ENCODE measurements at regions not wholly inside any gene's neighbourhood (a gene's known extent, or its start where the extent isn't known, plus 50 kb on each side); places are given as distances from the start of the nearest gene placed in this dataset.

DNA sequence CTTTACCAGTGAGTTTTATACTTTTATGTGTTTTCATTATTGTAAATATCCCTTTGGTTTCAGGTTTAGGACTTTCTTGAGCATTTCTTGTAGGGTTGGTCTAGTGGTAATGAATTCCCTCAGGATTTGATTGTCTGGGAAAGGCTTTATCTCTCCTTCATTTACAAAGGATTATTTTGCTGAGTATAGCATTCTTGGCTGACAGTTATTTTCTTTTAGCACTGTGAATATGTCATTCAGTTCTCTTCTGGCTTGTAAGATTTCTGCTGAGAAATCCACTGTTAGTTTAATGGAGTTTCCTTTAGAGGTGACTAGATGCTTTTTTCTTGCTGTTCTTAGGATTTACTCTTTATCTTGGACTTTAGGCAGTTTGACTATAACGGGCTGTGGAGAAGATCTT is 373.9 kb downstream of the TSN start:
- 89 to 90% methylated on average over 1 of the region's 1 CpG for WGBS, 2 donors
- Histone ChIP-seq H3K9ac (ENCODE audit: insufficient read depth in 1 of 2, low read length in 2 of 2) (no peak overlapping the region), H3K36me3 (ENCODE audit: control insufficient read depth in 4 of 4, insufficient read depth in 4 of 4, low read length in 4 of 4) (no peaks in the 10 kb centered on the region), H3K27me3 (ENCODE audit: control insufficient read depth in 3 of 3, insufficient read depth in 3 of 3, low read length in 2 of 3) (no peaks in the 10 kb centered on the region), H3K9me3 (ENCODE audit: control insufficient read depth in 4 of 4, insufficient read depth in 3 of 4, low read length in 3 of 4) (peaks cover 0 to 25% (median 12%) of the 10 kb centered on the region in 4 donors), H3K27ac (ENCODE audit: low read depth in 1 of 2, low read length in 1 of 2) (no peak overlapping the region), H3K4me3 (no peak overlapping the region), H3K4me1 (ENCODE audit: control insufficient read depth in 5 of 5, insufficient read depth in 5 of 5, low read length in 5 of 5) (no peaks in the 10 kb centered on the region)
- ATAC-seq (ENCODE audit: insufficient read depth, low FRiP score) (no peak), DNase-seq (no peak)
- no peak for TF ChIP-seq CTCF (IDR thresholded peaks at IDR 0.05; ENCODE audit: control extremely low read depth, extremely low read depth)

- no peak for ATAC-seq (ENCODE audit: insufficient read depth, low FRiP score)
- H3K27me3 ChIP-seq (ENCODE audit: control insufficient read depth in 3 of 3, insufficient read depth in 3 of 3, low read length in 2 of 3), result no peaks in the 10 kb centered on the region
- no peak overlapping the region for H3K9ac ChIP-seq (ENCODE audit: insufficient read depth in 1 of 2, low read length in 2 of 2)
- no peak for DNase-seq
- TF ChIP-seq CTCF (IDR thresholded peaks at IDR 0.05; ENCODE audit: control extremely low read depth, extremely low read depth), result no peak
- 43 to 90% methylated on average over 2 of the region's 2 CpGs for WGBS, 2 donors
- no peak overlapping the region for H3K4me3 ChIP-seq
- no peaks in the 10 kb centered on the region for H3K36me3 ChIP-seq (ENCODE audit: control insufficient read depth in 4 of 4, insufficient read depth in 4 of 4, low read length in 4 of 4)
- H3K27ac ChIP-seq (ENCODE audit: low read depth in 1 of 2, low read length in 1 of 2), result no peak overlapping the region
- no peaks in the 10 kb centered on the region for H3K4me1 ChIP-seq (ENCODE audit: control insufficient read depth in 5 of 5, insufficient read depth in 5 of 5, low read length in 5 of 5)
- H3K9me3 ChIP-seq (ENCODE audit: control insufficient read depth in 4 of 4, insufficient read depth in 3 of 4, low read length in 3 of 4), result peaks cover 0 to 16% (median 9%) of the 10 kb centered on the region in 4 donors
These were observed 376.8 kb downstream of the TSN start for GRCh38 chr2:122132147-122132691.

GRCh38 chr2:122135021-122135937 is 379.8 kb downstream of the TSN start:
- 36 to 68% methylated on average over 10 of the region's 10 CpGs for WGBS, 2 donors
- ATAC-seq (ENCODE audit: insufficient read depth, low FRiP score) (no peak), DNase-seq (no peak)
- Histone ChIP-seq H3K27ac (ENCODE audit: low read depth in 1 of 2, low read length in 1 of 2) (no peak overlapping the region), H3K4me3 (no peak overlapping the region), H3K36me3 (ENCODE audit: control insufficient read depth in 4 of 4, insufficient read depth in 4 of 4, low read length in 4 of 4) (no peaks in the 10 kb centered on the region), H3K9me3 (ENCODE audit: control insufficient read depth in 4 of 4, insufficient read depth in 3 of 4, low read length in 3 of 4) (peaks cover 0 to 15% (median 3%) of the 10 kb centered on the region in 4 donors), H3K4me1 (ENCODE audit: control insufficient read depth in 5 of 5, insufficient read depth in 5 of 5, low read length in 5 of 5) (no peaks in the 10 kb centered on the region), H3K27me3 (ENCODE audit: control insufficient read depth in 3 of 3, insufficient read depth in 3 of 3, low read length in 2 of 3) (no peaks in the 10 kb centered on the region), H3K9ac (ENCODE audit: insufficient read depth in 1 of 2, low read length in 2 of 2) (no peak overlapping the region)
- no peak for TF ChIP-seq CTCF (IDR thresholded peaks at IDR 0.05; ENCODE audit: control extremely low read depth, extremely low read depth)
